WI38 (cell line): ENCODE measurements at regions not wholly inside any gene's neighbourhood (a gene's known extent, or its start where the extent isn't known, plus 50 kb on each side); places are given as distances from the start of the nearest gene placed in this dataset.

Source experiments
- H3K4me3 ChIP-seq: 2 replicates; pipeline ENCODE4 v1.5.1; 2011; ENCODE audit warnings: low read depth, mild to moderate bottlenecking, control low read depth, low read length
- CTCF ChIP-seq: IDR thresholded peaks from 2 replicates; pipeline ENCODE4 v1.5.1; 2012; ENCODE audit warnings: low read depth, mild to moderate bottlenecking, control low read depth, low read length

- no peak for TF ChIP-seq CTCF
- H3K4me3 ChIP-seq: no peak overlapping the region
These were observed 131.1 kb upstream of the PTGFR start for GRCh38 chr1:78359666-78360065.

GRCh38 chr1:78360584-78360983, 130.2 kb upstream of the PTGFR start:
- H3K4me3 ChIP-seq: no peak overlapping the region
- TF ChIP-seq CTCF: no peak

- no peak overlapping the region for H3K4me3 ChIP-seq
- TF ChIP-seq CTCF: no peak
These were observed 123.1 kb upstream of the PTGFR start for GRCh38 chr1:78367700-78368099.

- no peak for TF ChIP-seq CTCF
- H3K4me3 ChIP-seq: no peak overlapping the region
These were observed 121.2 kb upstream of the PTGFR start for GRCh38 chr1:78369546-78369945.

- no peak for TF ChIP-seq CTCF
- no peak overlapping the region for H3K4me3 ChIP-seq
These were observed 120.4 kb upstream of the PTGFR start for GRCh38 chr1:78370356-78370755.

GRCh38 chr1:78370779-78371482, 119.8 kb upstream of the PTGFR start:
- TF ChIP-seq CTCF: no peak
- no peak overlapping the region for H3K4me3 ChIP-seq

GRCh38 chr1:78373676-78374075, 117.1 kb upstream of the PTGFR start:
- no peak for TF ChIP-seq CTCF

More at GRCh38 chr1:78373676-78374075, 117.1 kb upstream of the PTGFR start:
- H3K4me3 ChIP-seq: no peak overlapping the region
